PC-3 (cell line): ENCODE measurements at regions not wholly inside any gene's neighbourhood (a gene's known extent, or its start where the extent isn't known, plus 50 kb on each side); places are given as distances from the start of the nearest gene placed in this dataset.

Experiments used
- ATAC-seq: fragments of 200-7000 bp; cut with Tn5 transposase; 2 replicates; pipeline ENCODE4 v1.9.1; 2020; ENCODE audit warnings: mild to moderate bottlenecking, moderate library complexity
- BruUV-seq: library from RNA; stranded (reverse); fragments of 400-500 nt; replicated peaks from 2 replicates; lab custom pipeline; 2021; lab: Mats Ljungman, UMichigan
- CTCF ChIA-PET: fragments of 300-600 bp; sonication (Branson Sonifier 250); formaldehyde crosslinking; loops from one replicate; lab custom pipeline; 2022; ENCODE audit warnings: antibody characterized with exemption; lab: Charles Lee
- POLR2A ChIA-PET: fragments of 300-600 bp; sonication (Branson Sonifier 250); formaldehyde crosslinking; loops from one replicate; lab custom pipeline; 2022; ENCODE audit warnings: antibody characterized with exemption; ENCODE audit not compliant: unreplicated experiment; lab: Charles Lee
- DNase-seq: peaks from one replicate; pipeline ENCODE4 v3.0.0-alpha.2; 2015
- H2AFZ ChIP-seq: fragments of 300-600 bp; sonication (generic); 2 replicates; pipeline ENCODE4 v1.6.0; 2016; ENCODE audit warnings: antibody characterized with exemption, low read length
- H3F3A ChIP-seq: fragments of 300-600 bp; sonication (generic); one replicate; pipeline ENCODE4 v1.6.0; 2017; ENCODE audit warnings: antibody characterized with exemption, low read length, control low read depth, mild to moderate bottlenecking; ENCODE audit not compliant: unreplicated experiment
- H3K27ac ChIP-seq: fragments of 300-600 bp; sonication (generic); 2 replicates; pipeline ENCODE4 v1.5.1; 2016; ENCODE audit warnings: mild to moderate bottlenecking, low read length
- H3K27me3 ChIP-seq: fragments of 300-600 bp; sonication (generic); 2 replicates; pipeline ENCODE4 v1.6.1; 2016; ENCODE audit warnings: low read length, mixed read lengths
- H3K36me3 ChIP-seq: fragments of 300-600 bp; sonication (generic); 2 replicates; pipeline ENCODE4 v1.6.1; 2016; ENCODE audit warnings: low read depth, mixed run types, low read length, mixed read lengths
- H3K4me1 ChIP-seq: fragments of 300-600 bp; sonication (generic); 2 replicates; pipeline ENCODE4 v1.5.1; 2016; ENCODE audit warnings: low read length; ENCODE audit not compliant: insufficient read depth
- H3K4me2 ChIP-seq: fragments of 300-600 bp; sonication (generic); 2 replicates; pipeline ENCODE4 v1.6.0; 2016; ENCODE audit warnings: low read length
- H3K4me3 ChIP-seq: fragments of 300-600 bp; sonication (generic); 2 replicates; pipeline ENCODE4 v1.5.1; 2016; ENCODE audit warnings: mild to moderate bottlenecking, low read length, mixed read lengths
- H3K79me2 ChIP-seq: fragments of 300-600 bp; sonication (generic); 2 replicates; pipeline ENCODE4 v1.6.1; 2017; ENCODE audit warnings: low read length, mixed read lengths
- H3K9ac ChIP-seq: fragments of 300-600 bp; sonication (generic); 2 replicates; pipeline ENCODE4 v1.6.0; 2016; ENCODE audit warnings: mild to moderate bottlenecking, low read length
- H3K9me2 ChIP-seq: fragments of 300-600 bp; sonication (generic); replicated peaks from 2 replicates; pipeline ENCODE4 v1.6.1; 2016; ENCODE audit warnings: mixed run types, low read length, mixed read lengths
- H3K9me3 ChIP-seq: fragments of 300-600 bp; sonication (generic); 2 replicates; pipeline ENCODE4 v1.6.1; 2016; ENCODE audit warnings: low read length, mixed read lengths
- H4K20me1 ChIP-seq: fragments of 300-600 bp; sonication (generic); 2 replicates; pipeline ENCODE4 v1.6.1; 2016; ENCODE audit warnings: low read length, mixed read lengths
- EZH2 ChIP-seq: fragments of 300-600 bp; sonication (generic); IDR thresholded peaks from one replicate; pipeline ENCODE4 v1.6.1; 2017; ENCODE audit warnings: antibody characterized with exemption, mild to moderate bottlenecking, low read length; ENCODE audit not compliant: unreplicated experiment
- EZH2phosphoT487 ChIP-seq: fragments of 300-600 bp; sonication (generic); IDR thresholded peaks from 2 replicates; pipeline ENCODE4 v1.6.1; 2018; ENCODE audit warnings: mild to moderate bottlenecking, antibody characterized with exemption, low read length, borderline replicate concordance
- intact Hi-C: fragments of 100-400 bp; cut with micrococcal nuclease; formaldehyde crosslinking; loops from 2 replicates; pipeline ENCODE4 v1.9.0; 2023
- TF ChIP-seq, protein P1 (sequence below): fragments of 300-600 bp; sonication (generic); conservative IDR thresholded peaks from 2 replicates; pipeline ENCODE4 v1.5.1; 2017; ENCODE audit warnings: antibody characterized with exemption, low read depth, mild to moderate bottlenecking, low read length

DNA sequence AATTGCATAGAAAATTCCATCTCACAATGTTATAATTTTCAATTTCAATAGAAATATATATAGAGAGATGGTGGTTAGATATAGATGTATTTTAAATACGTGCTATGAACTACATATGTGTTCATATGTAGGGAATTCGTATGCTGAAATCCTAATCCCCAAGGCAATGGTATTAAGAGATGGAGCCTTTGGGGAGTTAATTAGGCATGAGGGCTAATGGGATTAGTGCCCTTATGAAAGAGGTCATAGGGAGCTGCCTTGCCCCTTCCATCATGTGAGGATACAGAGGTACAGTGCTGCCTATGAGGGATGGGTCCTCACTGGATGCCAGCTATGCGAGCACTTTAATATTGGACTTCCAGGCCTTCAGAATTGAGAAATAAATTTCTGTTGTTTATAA, 79.6 kb upstream of the CCDC54 start:
- Histone ChIP-seq H3K4me3 (no peak overlapping the region), H3K4me2 (no peak overlapping the region), H3K27ac (no peak overlapping the region), H2AFZ (no peak overlapping the region), H3K9me3 (no peaks in the 10 kb centered on the region), H4K20me1 (no peaks in the 10 kb centered on the region), H3K79me2 (no peaks in the 10 kb centered on the region), H3K27me3 (no peaks in the 10 kb centered on the region), H3K36me3 (no peaks in the 10 kb centered on the region), H3K9me2 (no peaks in the 10 kb centered on the region), H3K4me1 (no peaks in the 10 kb centered on the region), H3K9ac (no peak overlapping the region), H3F3A (no peaks in the 10 kb centered on the region)
- no peak for TF ChIP-seq EZH2
- TF ChIP-seq, protein P1, sequence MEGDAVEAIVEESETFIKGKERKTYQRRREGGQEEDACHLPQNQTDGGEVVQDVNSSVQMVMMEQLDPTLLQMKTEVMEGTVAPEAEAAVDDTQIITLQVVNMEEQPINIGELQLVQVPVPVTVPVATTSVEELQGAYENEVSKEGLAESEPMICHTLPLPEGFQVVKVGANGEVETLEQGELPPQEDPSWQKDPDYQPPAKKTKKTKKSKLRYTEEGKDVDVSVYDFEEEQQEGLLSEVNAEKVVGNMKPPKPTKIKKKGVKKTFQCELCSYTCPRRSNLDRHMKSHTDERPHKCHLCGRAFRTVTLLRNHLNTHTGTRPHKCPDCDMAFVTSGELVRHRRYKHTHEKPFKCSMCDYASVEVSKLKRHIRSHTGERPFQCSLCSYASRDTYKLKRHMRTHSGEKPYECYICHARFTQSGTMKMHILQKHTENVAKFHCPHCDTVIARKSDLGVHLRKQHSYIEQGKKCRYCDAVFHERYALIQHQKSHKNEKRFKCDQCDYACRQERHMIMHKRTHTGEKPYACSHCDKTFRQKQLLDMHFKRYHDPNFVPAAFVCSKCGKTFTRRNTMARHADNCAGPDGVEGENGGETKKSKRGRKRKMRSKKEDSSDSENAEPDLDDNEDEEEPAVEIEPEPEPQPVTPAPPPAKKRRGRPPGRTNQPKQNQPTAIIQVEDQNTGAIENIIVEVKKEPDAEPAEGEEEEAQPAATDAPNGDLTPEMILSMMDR: no peak
- no peak for TF ChIP-seq EZH2phosphoT487
- BruUV-seq: no TSS peak
- ATAC-seq (no peak), DNase-seq (no peak)
- POLR2A ChIA-PET: no interaction called here
- intact Hi-C loops: no loop called here
- CTCF ChIA-PET: no interaction called here

DNA sequence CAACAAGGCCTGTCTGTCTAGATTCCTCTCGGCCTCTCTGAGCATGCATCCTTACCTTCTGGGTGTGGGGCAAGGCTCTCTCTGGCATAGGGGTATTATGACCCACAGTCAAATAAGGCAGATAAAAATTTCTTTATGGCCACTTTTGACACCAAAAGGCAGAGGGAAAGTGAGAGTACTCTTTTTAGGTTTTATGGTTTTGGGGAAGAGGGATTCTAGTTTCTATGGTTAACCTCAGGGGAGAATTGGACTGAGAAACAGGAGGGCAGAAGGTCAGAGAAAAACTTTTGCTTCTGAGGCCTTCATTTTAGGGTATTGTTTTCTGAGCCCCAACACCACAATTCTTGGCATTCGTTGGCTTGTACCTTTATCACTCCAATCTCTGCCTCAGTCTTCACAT, 70.0 kb upstream of the CCDC54 start:
- Histone ChIP-seq H3K27me3 (no peaks in the 10 kb centered on the region), H3K4me2 (no peak overlapping the region), H3K27ac (no peak overlapping the region), H2AFZ (no peak overlapping the region), H3K36me3 (no peaks in the 10 kb centered on the region), H3K79me2 (no peaks in the 10 kb centered on the region), H3K4me3 (no peak overlapping the region), H4K20me1 (no peaks in the 10 kb centered on the region), H3K9me3 (no peaks in the 10 kb centered on the region), H3K9ac (no peak overlapping the region), H3K4me1 (no peaks in the 10 kb centered on the region), H3K9me2 (no peaks in the 10 kb centered on the region), H3F3A (no peaks in the 10 kb centered on the region)
- ChIA-PET CTCF (no interaction called here), POLR2A (no interaction called here)
- BruUV-seq: no TSS peak
- TF ChIP-seq EZH2phosphoT487 (no peak), EZH2 (no peak)
- TF ChIP-seq, protein P1: no peak
- ATAC-seq: no peak
- no peak for DNase-seq
- intact Hi-C loops: no loop called here

DNA sequence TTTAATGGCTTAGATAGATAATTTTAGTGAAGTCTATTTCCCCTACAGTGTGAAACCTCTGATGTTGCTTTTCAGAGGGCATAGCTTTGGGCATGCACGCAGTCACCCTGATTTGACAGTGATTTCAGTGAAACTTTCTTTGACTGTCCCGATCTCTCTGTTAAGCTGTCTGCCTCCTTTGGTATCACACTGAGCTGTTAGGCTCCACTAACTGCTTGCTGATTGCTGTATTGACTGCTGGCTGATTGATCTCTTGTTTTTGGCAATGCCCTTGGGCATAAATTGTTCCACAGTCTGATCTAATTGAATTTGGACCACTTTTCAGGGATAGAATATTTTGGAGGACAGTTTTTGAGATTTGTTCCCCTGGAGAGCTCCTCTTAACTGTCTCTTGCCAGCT, 68.5 kb upstream of the CCDC54 start:
- H3K4me1 ChIP-seq: no peaks in the 10 kb centered on the region
- no peaks in the 10 kb centered on the region for H3F3A ChIP-seq
- no peak overlapping the region for H3K27ac ChIP-seq
- no peaks in the 10 kb centered on the region for H3K27me3 ChIP-seq
- TF ChIP-seq, protein P1: no peak
- TF ChIP-seq EZH2 (no peak), EZH2phosphoT487 (no peak)
- no peak for ATAC-seq
- ChIA-PET POLR2A (interaction anchor here (0.6 kb wide), 1 partner anchor 122 kb away, joined by 8 read pairs; no protein-coding TSS in a partner anchor), CTCF (no interaction called here)
- H3K9ac ChIP-seq: no peak overlapping the region
- no TSS peak for BruUV-seq
- intact Hi-C loops: no loop called here
- H4K20me1 ChIP-seq: no peaks in the 10 kb centered on the region
- no peak overlapping the region for H3K4me3 ChIP-seq
- H3K36me3 ChIP-seq: no peaks in the 10 kb centered on the region
- no peak overlapping the region for H2AFZ ChIP-seq
- H3K79me2 ChIP-seq: no peaks in the 10 kb centered on the region
- no peak for DNase-seq
- H3K9me2 ChIP-seq: no peaks in the 10 kb centered on the region
- no peaks in the 10 kb centered on the region for H3K9me3 ChIP-seq
- H3K4me2 ChIP-seq: no peak overlapping the region
